Brain microvascular endothelial cell (primary cell): ENCODE measurements at regions not wholly inside any gene's neighbourhood (a gene's known extent, or its start where the extent isn't known, plus 50 kb on each side); places are given as distances from the start of the nearest gene placed in this dataset.

Experiments
- DNase-seq: peaks from one replicate; pipeline ENCODE4 v3.0.0-alpha.2; 2020
- H3K27ac ChIP-seq: fragments of 250-450 bp; sonication (Bioruptor Pico); 2 replicates; pipeline ENCODE4 v1.5.1; 2020; ENCODE audit warnings: mild to moderate bottlenecking, moderate library complexity
- H3K27me3 ChIP-seq: fragments of 250-450 bp; sonication (Bioruptor Pico); replicated peaks from 2 replicates; pipeline ENCODE4 v1.5.1; 2020; ENCODE audit warnings: mild to moderate bottlenecking
- H3K36me3 ChIP-seq: fragments of 250-450 bp; sonication (Bioruptor Pico); replicated peaks from 2 replicates; pipeline ENCODE4 v1.5.1; 2020; ENCODE audit warnings: mild to moderate bottlenecking
- H3K4me3 ChIP-seq: 2 replicates; pipeline ENCODE4 v1.5.1; 2011; ENCODE audit warnings: low read depth, mild to moderate bottlenecking, control low read depth, low read length, moderate library complexity
- CTCF ChIP-seq: IDR thresholded peaks from 2 replicates; pipeline ENCODE4 v1.5.1; 2011; ENCODE audit warnings: low read depth, mild to moderate bottlenecking, moderate library complexity, low read length, control low read depth, inconsistent platforms; ENCODE audit errors: missing control alignments
- in situ Hi-C: cut with HindIII; loops from 2 replicates; pipeline ENCODE4 v1.10.0; 2017; ENCODE audit warnings: low sequenced_read_pairs, low pct_ligation_motif_present

- TF ChIP-seq CTCF, result no peak
Measured at GRCh38 chr13:60716313-60716712, 319.3 kb downstream of the TDRD3 start.

GRCh38 chr13:60707878-60708277, 310.9 kb downstream of the TDRD3 start:
- Histone ChIP-seq H3K27me3 (no peaks in the 10 kb centered on the region), H3K4me3 (no peak overlapping the region), H3K27ac (no peak overlapping the region), H3K36me3 (no peaks in the 10 kb centered on the region)
- no peak for TF ChIP-seq CTCF
- in situ Hi-C loops, result no loop called here
- DNase-seq, result no peak

More at GRCh38 chr13:60716313-60716712, 319.3 kb downstream of the TDRD3 start:
- no peak overlapping the region for H3K4me3 ChIP-seq
- in situ Hi-C loops, result no loop called here
- H3K27ac ChIP-seq, result no peak overlapping the region
- no peaks in the 10 kb centered on the region for H3K27me3 ChIP-seq
- no peaks in the 10 kb centered on the region for H3K36me3 ChIP-seq
- no peak for DNase-seq

- Histone ChIP-seq H3K27ac (no peak overlapping the region), H3K4me3 (no peak overlapping the region), H3K27me3 (no peaks in the 10 kb centered on the region), H3K36me3 (no peaks in the 10 kb centered on the region)
- DNase-seq, result no peak
- TF ChIP-seq CTCF, result no peak
- in situ Hi-C loops, result no loop called here
Measured at GRCh38 chr13:60701895-60702294, 304.9 kb downstream of the TDRD3 start.

- Histone ChIP-seq H3K27me3 (no peaks in the 10 kb centered on the region), H3K27ac (no peak overlapping the region), H3K4me3 (no peak overlapping the region), H3K36me3 (no peaks in the 10 kb centered on the region)
- no peak for DNase-seq
- in situ Hi-C loops, result no loop called here
- TF ChIP-seq CTCF, result no peak
Measured at GRCh38 chr13:60700994-60701393, 304.0 kb downstream of the TDRD3 start.

GRCh38 chr13:60699636-60700035, 302.6 kb downstream of the TDRD3 start:
- Histone ChIP-seq H3K36me3 (no peaks in the 10 kb centered on the region), H3K27me3 (no peaks in the 10 kb centered on the region), H3K27ac (no peak overlapping the region), H3K4me3 (no peak overlapping the region)
- TF ChIP-seq CTCF, result no peak
- DNase-seq, result no peak
- in situ Hi-C loops, result no loop called here

GRCh38 chr13:60696602-60697001, 299.6 kb downstream of the TDRD3 start:
- H3K36me3 ChIP-seq, result no peaks in the 10 kb centered on the region
- DNase-seq, result no peak
- H3K4me3 ChIP-seq, result no peak overlapping the region
- H3K27me3 ChIP-seq, result no peaks in the 10 kb centered on the region
- in situ Hi-C loops, result no loop called here
- no peak for TF ChIP-seq CTCF
- no peak overlapping the region for H3K27ac ChIP-seq
